Amniotic epithelial cell (primary cell): ENCODE measurements at regions not wholly inside any gene's neighbourhood (a gene's known extent, or its start where the extent isn't known, plus 50 kb on each side); places are given as distances from the start of the nearest gene placed in this dataset.

Experiments
- DNase-seq: peaks from one replicate; pipeline ENCODE4 v3.0.0-alpha.2; 2010; ENCODE audit warnings: low read depth

DNA sequence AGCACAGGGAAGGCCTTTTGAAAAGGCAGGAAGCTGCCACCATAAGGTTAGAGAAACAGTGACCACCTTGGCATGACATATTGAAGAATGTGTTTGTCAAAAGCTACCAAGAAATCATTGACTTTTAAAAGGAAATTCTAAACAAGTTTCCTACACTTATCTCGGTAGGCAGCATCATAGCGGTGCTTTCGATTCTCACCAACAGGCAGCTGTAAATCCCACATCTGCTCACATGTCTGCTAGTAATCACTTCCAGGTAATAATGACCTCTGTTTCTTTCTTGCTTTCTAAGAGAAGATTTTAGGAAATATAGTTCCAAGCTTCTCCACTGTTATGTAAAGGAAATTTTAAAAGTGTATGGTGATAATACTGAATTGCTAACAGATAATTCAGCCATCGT lies 821.1 kb upstream of the FOXG1 start:
- DNase-seq = no peak

DNA sequence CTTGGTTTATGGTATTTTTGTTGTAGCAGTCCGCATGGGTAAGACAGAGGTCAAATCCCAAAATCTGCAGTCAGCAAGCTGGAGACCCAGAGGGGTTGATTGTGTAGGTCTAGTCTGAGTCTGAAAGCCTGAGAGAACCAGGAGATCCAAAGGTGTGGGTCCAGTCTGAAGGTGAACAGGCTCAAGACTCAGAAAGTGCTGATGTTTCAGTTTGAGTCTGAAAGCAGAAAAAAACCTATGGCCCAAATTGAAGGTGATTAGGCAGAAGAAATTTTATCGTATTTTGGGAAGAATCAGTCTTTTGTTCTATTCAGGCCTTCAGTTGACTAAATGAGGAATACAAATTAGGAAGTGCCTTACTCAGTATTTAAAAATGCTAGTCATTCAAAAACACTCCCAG lies 807.8 kb upstream of the FOXG1 start:
- no peak for DNase-seq

DNA sequence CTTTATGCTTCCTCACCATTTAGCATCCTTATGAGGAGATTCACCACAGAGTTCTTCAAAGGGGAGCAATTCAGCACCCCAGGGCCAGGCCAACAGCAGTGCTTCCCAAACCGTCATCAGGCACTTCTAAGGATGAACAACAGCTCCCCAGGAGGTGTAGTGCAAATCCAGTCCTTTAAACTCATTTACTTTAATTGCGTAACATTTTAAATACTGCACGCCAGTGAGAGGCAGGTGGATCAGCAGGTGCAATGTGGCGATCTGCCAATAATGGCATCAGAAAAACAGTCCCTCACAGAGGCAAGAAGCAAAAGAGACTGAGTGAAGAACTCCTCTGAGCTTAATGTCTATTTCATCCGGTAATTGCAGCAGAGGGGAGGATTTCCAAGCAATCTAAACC lies 770.9 kb upstream of the FOXG1 start:
- no peak for DNase-seq

DNA sequence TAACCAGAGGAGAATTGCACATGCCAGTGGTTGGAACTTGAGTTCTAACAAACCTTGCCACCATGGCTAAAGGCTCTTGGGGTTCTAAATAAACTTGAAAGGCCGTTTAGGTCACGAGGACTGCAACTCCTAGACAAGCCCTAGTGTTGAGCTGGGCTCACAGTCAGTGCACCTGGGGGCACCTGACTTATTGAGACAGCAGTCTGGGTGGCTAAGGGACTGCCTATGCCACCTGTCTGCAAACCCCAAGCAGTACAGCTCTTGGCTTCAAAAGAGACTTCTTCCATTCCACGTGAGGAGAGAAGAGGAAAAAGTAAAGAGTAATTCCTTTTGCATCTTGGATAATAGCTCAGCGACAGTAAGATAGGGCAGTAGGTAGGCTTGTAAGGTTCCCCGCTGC lies 765.6 kb upstream of the FOXG1 start:
- no peak for DNase-seq

DNA sequence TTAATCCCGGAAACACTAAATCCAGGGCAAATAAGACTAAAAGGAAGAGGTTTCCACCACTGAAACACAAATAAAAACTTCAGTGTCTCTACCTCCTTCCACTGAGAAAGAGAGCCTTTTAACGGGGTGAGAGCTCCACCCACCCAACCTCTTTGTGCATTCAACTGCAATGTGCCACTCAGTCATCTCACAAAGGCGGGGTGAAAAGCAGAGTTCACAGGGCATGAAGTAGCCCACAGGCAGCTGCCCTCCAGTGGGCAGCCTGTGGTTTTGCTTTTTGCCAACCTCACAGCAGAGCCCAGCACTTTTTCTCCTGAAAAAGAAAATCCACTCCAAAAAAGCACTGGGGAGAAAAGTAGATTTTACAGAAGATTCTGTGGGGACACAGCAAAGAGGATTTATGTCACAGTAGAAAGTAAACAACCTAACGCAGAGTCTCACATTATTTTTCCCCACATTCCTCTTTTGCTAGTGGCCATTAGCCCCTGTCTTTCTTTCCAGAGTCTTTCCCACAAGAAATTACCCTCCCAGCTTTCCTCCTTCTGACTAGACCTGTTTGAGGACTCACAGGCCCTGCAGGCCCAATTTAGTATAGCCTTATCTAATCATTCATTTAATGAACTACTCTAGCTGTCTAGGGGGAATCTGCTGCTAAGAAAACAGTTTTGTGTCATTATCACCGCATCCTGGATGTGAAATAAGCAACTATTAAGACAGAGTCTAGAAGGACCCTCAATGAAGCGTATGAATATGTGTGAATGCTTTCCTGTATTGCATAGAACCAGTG lies 753.8 kb upstream of the FOXG1 start:
- no peak for DNase-seq

DNA sequence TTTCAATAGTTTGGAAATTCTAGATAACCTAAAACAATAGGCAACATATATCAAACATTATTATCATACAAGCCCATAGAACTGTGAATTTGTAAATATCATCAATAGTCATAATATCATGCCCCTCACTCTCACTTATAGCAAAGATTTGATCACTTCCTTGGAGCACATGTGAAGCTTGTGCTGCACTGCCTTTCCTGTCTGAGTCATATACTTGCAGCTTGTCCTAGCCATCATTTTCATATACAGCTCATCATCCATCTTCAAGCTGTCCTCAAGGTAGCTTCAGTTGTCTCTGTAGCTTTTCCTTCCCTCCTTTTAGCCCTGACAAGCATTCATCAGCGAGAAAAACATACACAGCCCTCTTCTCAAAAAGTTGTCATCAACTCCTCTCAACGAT lies 746.5 kb upstream of the FOXG1 start:
- DNase-seq = no peak

DNA sequence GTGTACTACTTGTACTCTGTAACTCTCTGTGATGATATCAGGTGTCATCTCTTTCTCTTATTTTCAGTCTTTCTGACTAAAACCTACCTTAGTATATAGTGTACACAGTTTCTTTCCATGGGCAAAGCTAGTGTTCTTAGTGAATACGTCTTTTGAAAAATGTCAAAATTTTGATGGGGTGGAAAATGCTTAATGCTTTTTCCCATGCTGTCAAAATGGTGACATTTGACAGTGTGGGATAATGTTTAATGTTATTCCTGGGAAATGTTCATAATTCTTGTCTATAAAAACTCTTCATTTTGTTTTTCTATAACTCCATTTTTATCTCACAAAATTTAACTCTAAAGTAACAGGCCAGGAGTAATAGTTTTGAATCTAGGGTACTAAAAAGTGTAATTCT lies 742.7 kb upstream of the FOXG1 start:
- no peak for DNase-seq

DNA sequence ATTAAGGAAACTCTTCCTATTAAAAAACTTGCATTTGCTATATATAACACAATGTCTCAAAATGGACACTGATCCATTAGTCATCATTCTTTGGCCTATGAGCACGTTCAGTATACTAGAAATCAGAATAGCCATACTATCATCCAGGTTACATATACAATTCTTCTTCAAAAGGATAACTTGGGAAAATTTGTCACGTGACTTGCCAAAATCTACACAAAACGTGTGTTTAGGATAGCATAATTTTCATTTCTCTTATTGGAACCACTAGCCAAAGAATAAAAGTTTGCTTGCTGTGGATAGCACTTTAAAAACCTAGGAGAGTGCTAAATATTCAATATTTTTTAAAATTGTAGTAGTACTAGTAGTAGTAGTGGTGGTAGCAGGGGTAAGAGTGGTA lies 714.3 kb upstream of the FOXG1 start:
- no peak for DNase-seq

DNA sequence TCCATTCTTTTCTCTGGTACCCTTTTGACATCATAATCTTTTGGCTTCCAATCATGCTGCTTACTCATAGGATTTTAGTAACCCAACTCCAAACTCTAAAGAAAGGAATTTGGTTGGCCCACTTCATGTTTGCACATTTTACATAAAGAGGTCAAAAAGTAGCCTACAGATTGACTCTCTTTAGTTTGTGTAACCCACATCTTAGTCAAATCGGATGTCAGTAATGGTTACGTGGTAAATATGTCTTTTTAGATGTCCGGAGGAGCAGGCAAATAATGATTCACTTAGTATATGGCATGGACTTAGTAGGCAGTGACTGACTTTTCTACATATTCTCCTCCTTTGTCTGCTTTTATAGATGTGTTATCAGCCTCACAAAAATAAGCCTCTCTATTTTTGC lies 711.6 kb upstream of the FOXG1 start:
- no peak for DNase-seq

DNA sequence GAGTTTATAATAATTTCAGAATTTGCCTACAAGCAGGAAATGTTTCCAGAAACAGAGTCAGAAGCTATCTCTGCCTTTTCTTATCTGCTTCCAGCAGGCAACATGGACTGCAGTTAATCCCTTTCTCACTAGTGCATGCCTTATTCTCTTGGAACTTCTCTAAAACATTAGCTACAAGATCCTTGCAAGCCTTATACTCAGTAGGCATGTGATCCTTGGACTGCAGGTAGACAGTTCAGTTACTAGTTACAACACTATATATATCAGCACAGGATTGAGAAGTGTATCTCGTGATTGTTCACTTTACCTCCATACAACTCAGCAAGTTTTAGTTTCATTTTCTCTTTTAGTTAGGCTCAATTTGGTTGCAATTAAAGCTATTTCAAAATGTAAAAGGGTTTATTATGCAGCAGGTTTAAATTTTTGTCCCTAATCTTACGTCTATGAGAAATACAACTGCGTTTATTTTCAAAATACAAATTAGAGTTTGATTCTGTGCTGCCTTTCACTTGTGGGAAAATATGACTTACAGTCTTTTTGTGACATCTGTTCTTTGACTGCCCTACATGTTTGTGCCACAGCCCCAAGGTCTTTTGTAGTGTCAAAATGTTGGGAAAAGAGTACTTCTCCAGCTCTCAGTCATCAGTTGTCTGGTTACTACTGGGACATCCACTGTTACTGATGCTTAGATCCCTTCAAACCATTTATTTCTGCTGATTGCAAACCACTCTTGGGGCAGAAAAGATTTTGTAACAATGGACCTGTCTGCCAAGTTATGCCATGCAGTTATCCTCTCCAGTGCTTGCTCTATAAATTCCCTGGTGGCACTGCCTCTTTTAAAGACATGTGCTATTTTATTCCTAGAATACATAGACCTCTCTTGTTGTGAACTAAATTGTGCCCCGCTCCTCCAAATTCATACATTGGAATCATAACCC lies 709.0 kb upstream of the FOXG1 start:
- DNase-seq = no peak

DNA sequence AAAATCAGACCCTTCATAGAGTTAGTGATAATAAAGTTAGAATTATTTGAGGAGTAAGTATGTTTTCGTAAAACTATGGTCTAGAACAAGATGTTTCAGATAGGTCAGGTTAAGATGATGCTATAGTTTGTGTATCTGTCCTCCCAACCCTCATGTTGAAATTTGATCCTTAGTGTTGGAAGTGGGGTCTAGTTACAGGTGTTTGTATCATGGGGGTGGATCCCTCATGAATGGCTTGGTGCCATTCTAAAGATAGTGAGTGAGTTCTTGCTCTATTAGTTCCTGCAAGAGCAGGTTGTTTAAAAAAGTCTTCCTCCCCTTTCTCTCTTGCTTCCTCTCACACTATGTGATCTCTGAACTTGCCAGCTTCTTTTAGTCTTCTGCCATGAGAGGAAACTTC lies 707.3 kb upstream of the FOXG1 start:
- DNase-seq = no peak

DNA sequence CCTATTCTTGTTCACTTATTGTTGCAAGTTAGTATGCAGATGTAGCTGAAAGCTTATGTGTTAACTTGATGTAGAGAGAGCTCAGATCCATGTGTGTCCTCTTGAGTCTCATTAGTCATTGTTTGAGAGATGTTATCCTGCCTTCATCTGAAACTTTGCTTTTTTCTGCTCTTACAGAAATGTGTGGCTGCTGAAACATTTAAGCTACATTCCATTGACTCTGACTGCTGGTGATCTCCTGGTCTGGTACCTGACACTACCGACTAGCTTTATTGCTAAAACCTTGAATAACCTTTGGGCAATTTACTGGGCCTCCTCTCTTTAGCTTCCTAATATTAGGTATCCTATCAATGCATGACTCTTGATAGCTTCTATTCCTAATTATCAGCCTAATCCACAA lies 705.6 kb upstream of the FOXG1 start:
- DNase-seq = no peak

DNA sequence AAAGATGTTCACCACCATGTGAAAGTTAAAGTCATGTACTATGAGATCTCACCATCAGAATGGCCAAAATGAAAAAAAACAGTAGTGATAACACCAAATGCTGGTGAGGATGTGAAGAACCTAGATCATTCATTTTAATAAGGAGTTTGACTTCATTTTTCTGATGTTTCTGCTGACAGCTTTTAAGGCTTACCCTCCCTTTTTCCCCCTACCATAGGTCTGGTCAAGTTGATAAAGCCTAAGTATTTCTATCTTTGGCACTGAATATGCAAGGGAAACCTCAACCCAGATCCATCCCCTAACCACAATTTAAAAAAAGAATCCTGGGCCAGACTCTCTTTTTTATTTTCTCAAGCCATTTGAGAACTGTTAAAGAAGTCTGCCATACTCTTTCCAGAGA lies 689.6 kb upstream of the FOXG1 start:
- no peak for DNase-seq

DNA sequence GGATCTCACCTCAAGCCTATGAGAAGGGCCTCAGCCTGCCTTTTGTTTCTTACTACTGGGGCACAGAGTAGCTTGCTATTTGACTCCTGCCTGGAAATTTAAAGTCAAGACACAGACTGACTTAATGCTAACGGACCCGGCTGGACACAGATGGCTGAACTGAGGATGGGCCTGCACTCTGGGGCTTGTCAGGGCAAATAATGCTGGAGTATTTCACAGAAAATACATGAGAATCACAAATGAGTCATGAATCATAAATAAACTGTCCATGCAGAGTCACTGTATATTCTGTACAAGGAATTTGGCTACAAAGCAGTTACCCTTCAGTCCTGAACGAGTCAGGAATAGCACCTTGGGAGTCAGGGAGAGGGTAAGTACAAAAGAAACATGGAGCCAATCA lies 683.2 kb upstream of the FOXG1 start:
- no peak for DNase-seq

DNA sequence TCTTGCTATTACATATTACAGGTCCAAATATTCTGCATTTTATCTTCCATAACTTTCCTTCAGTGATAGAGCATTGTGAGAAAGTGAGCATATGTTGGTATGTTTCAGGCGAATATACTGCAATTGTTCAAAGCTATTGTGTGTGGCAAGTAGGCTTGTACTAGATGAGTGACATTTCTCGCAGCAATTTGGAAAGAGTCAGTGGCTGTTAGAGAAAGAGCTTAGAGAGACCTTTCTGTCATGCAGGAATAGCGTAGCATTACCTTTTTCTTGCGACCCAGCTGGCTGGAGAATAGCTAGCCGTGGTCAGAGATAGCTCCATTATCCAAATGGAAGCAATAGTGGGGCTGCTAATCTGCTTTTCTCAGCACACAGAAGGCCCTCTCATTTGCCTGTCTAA lies 678.5 kb upstream of the FOXG1 start:
- DNase-seq = no peak

DNA sequence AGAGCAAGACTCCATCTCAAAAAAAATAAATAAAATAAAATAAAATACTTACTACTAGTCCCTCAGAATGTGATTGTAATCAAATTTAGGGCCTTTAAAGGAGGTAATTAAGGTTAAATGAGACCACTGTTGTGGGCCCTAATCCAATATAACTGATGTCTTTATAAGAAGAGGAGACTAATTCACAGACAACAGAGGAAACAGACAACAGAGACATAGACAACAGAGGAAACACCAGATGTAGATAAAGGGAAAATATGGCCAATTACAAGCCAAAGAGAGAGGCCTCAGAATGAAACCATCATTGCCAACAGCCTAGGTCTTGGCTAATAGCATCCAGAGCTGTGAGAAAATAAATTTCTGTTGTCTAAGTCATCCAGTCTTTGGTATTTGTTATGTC lies 669.0 kb upstream of the FOXG1 start:
- no peak for DNase-seq

DNA sequence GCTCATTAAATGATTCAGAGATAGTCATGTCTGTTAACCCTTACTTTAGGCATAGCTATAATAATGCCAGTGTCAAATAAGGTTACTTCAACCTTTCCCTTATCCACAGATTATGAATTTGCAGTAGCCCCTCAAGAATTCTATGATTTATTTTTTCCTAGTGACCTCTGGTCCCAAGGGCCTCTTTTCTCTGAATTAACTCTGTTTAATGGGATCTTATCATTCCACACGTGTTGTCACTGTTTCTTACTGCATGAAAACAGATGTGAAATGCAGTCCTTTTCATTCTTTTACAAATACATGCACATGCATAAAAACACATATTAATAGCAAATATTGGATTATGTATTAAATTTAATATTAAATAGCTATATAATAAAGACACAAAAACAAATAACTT lies 667.7 kb upstream of the FOXG1 start:
- DNase-seq = no peak

DNA sequence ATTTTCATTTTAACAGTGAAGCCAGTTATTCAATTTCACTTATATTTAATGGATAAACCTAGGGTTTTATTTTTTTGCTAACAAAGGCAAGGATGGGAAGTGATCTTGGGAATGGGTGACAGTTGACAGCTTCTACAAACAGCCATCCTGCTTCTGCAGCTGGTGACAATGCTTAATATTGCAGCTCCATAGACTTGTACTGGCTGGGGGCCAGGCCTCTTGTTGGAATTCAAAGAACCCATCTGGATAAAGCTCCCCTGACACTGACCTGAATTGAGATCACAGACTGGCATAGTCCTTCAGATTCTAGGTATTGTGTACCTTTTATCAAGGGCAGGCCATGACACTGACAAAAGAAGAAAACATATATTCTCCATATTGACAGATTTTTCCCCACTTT lies 664.6 kb upstream of the FOXG1 start:
- DNase-seq = no peak

DNA sequence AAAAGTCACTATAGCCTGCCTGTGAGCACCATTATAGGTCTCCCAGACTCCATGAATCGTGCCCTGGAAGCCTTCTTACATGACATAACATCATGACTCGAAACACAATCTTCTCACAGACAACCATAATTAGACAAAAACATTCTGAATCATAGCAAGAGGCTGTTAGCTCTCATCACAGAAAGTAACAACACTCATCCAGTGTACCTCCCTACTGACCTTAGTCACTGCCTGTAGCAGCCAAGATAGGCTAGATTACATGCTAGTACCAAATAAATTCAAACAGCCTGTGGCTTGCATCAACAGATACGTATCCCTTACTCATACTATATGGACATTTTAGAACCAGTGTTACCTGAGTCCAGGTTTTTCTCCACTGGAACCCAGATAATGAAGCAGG lies 663.8 kb upstream of the FOXG1 start:
- DNase-seq = no peak

DNA sequence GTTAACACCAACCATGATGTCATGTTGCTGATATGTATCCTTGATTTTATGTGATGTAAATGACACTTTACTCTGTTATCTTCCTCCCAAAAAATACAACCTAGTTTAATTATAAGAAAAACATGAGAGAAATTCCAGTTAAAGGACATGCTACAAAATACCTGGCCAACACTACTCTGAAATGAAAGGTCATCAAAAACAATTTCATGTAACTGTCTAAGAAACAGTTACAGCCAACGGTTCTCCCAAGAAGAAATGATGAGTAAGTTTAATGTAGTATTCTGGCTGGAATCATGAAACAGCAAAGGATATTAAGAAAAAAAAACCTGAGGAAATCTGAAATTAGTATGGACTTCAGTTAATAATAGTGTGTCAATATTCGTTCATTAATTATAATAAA lies 653.3 kb upstream of the FOXG1 start:
- no peak for DNase-seq

DNA sequence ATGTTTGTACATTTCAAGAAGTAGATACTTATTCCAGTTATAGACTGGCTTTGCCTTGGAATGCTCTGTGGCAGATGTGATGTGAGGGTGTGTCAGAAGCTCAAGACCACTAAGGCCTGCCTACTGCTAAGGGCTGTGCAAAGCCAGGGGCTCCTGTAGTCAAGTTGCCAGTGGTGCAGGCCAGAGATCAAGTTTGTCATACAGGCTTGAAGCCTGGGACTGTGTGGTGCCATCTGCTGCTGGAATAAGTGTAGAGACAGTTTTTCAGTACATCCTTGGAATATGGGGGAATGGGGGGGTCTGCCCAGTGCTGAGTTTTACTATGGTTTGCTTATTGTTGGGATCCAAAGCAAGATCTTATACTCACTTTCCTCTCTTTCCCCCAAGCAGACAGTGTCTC lies 649.9 kb upstream of the FOXG1 start:
- DNase-seq = no peak

DNA sequence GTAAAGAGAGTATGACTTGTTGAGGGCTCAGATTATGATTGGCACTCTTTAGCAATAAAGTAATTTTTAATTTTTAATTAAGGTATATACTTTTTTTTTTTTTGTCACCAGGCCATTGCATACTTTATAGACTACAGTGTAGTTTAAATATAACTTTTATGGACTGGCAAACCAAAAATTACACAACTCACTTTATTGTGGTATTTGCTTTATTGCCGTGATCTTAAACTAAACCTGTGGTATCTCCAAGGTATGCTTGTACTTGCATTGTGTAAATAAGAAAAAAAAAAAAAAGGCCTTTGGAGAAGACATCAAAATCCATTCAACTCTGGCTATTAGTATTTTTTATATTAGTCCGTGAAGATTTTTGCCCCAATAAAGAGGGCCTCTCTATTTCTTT lies 646.7 kb upstream of the FOXG1 start:
- DNase-seq = no peak

DNA sequence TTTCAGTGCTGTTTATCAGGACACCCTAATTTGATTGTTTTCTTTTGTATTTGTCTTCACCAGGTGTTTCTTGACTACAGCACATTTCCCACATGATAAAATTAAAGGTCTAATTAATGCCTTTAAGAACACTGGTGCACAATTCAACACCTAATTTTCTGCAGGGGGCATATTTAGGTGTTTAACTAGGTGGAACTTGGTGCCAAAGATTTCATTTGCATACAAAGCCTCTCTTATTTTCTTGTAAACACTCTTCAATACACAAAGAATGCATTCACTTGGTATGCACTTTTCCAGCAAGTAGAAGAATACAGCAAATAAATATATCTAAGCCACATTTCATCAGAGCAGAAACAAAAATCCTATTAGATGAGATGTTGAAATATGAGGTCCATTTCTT lies 646.2 kb upstream of the FOXG1 start:
- no peak for DNase-seq
